Stimulated activated CD4-positive, alpha-beta T cell treated with anti-CD3 and anti-CD28 coated beads, Interleukin-2, amount 100 ng/mL, for 48 hours (primary cell): ENCODE measurements at regions not wholly inside any gene's neighbourhood (a gene's known extent, or its start where the extent isn't known, plus 50 kb on each side); places are given as distances from the start of the nearest gene placed in this dataset.
"Not testable (repeated sequence)": the region's sequence is repeated elsewhere in the genome, so short reads cannot be mapped to it uniquely, and the experiment has no call there.

ENCODE experiments used
- DNase-seq, 2 donors: peaks; one replicate each; pipeline ENCODE4 v3.0.0-alpha.2; 2020

DNA sequence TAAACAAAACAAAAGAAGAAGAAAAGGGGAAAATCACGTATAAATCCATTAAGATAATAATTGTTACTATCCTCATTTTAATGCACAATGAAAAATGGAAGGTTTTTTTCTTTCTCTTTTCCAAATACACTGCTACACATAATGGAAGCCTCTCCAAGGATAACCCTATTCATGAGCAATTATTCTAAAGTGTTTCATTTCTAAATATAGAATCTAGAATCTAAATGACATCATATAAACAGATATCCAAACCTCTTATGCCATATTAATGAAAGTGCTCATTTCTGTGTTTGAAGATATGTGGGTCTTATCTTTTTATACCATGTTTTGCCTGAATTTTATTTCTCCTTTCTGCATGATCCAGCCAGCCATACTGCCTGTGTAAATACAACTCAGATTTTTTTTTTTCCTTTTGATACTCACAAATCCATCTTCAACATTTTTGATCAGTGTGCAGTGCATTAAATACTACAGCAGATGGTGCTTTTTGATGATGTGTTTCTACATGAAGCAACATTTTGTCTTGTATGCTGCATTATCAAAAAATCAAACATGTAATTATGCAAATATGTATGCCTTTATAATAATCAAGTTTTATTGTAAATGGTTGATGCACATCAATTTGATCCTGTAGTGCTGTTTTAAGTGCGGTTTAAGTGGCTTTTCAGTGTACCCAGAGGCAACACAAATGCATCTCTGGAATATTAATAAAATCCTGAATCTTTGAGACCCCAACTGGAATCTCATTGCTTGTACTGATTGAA is 625.6 kb upstream of the PTBP2 start:
- DNase-seq: no peak

DNA sequence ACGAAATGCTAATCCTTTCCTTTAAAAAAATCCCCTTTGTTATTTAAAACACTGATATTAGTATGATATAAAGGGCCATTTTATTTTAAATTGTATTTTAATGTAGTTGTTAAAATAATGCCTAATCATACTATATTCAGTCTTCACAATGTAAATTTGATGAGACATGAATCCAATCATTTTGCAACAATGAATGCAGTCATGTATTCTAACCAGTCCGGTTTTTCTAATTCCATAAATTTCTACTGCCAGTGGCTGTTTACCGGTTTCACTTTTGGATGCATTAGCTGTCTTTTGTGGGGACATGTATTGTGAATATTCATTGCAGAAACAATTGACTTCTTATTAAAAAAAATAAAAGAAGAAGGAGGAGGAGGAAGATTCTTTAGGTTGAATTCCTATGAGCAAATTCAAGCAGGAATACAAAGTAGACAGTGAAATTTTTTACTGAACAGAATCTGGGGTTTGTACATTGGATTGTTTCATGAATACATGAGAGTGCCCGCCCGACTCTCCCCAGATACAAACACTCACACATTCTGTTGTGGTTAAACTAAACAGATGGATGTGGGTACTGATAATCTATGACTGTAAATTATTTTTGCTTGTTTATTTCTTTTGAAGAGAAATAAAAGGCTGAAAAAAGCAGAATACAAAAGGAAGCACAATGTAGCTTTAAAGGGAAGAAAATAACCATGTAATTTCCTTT is 624.8 kb upstream of the PTBP2 start:
- DNase-seq: no peak

- no peak for DNase-seq
Measured at GRCh38 chr1:96104506-96104905, 617.1 kb upstream of the PTBP2 start.

DNA sequence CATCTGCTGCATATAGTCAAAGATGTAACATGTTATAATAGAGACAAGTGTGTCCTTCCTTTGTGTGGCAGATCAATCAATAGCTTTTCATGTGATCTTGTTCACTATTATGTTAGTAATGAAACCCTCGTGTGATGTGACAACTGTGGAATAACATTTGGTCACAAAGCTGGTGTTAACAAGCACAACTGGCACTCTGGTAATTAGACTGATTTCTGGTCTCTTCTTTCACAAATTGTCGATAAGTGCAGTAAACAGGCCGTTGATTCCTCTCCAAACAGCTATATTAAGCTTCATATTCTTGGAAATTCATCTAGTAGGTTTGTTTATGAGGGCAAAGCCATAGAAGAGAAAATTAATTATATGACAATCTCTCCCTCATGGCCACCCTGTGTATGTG is 616.7 kb upstream of the PTBP2 start:
- no peak for DNase-seq

DNA sequence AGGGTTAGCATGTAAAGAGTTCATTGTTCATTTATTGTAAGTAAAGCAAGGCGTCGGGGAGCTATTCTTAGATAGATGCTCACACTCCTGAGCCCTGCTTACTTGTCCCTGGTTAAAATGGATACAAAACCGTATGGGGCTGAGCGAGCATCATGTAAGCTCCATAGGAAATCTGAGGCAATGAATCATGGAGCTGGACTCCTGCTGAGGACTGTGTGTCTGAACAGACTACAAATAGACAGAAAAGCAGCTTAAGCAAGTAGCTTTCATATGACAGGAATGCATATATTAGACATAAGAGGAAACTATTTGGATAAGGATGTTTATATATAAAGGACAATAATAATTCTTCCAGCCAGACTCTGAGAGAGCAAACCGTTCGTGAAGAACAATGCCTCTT is 604.9 kb upstream of the PTBP2 start:
- no peak for DNase-seq

GRCh38 chr1:96130432-96130831 is 591.2 kb upstream of the PTBP2 start:
- no peak for DNase-seq

GRCh38 chr1:96144636-96145035 is 576.9 kb upstream of the PTBP2 start:
- DNase-seq: no peak

DNA sequence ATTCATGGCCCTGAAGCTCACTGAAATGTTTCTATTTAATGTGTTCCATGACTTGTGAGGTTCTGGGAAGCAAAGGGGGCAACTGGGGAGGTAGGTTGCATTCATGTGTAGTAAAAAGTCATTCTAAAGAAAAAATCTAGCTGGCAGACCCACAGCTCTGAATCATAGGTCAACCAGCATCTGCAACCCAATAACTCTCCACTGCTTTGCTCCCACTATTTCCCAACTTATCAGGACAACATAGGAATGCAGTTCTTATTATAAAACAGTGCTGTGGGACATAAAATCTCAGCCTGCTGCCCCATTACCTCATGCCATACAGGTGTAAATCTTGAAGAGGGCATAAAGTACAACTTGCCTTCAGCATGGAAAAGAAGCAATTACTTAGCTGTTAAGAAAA is 576.1 kb upstream of the PTBP2 start:
- no peak for DNase-seq

- not testable (repeated sequence) for DNase-seq
Measured at GRCh38 chr1:96152957-96153356, 568.6 kb upstream of the PTBP2 start.

DNA sequence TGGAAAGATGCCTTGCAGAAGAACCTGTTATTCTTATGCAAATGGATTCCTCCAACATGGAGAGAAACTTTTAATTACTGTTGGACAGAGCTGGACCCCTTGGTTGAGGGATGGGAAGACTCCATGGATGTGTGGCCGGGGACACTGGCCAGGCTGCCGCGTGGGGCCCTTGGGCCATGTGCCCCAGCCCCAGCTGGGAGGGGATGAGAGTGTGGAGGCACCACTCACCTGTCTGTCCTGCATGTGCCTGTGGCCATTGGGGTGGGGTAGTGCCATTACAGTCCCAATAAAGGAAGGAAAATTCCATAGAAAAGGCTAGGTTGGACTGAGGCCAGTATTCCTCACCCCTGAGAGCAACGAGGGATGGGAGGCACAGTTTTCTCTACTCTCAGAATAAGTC is 564.5 kb upstream of the PTBP2 start:
- no peak for DNase-seq

- no peak for DNase-seq
Measured at GRCh38 chr1:96159379-96159778, 562.2 kb upstream of the PTBP2 start.

DNA sequence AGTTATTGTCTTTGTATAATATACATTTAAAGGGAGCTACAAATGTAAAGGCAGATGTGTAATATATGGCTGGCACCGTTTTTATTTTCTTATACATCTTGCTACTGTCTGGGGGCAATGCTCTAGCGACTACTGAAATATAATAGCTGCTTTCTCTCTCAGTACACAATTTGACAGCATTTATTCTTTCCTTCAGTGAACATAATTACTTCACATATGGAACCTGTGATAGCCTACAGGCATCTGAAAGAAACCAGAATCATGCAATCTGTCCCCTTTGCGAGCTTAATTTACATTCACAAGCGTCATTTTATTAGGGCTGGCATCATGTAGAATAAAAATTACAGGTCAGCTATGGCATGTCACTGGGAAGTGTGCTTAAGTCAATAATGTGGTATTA is 557.5 kb upstream of the PTBP2 start:
- no peak for DNase-seq

- no peak for DNase-seq
Measured at GRCh38 chr1:96178053-96178452, 543.5 kb upstream of the PTBP2 start.

DNA sequence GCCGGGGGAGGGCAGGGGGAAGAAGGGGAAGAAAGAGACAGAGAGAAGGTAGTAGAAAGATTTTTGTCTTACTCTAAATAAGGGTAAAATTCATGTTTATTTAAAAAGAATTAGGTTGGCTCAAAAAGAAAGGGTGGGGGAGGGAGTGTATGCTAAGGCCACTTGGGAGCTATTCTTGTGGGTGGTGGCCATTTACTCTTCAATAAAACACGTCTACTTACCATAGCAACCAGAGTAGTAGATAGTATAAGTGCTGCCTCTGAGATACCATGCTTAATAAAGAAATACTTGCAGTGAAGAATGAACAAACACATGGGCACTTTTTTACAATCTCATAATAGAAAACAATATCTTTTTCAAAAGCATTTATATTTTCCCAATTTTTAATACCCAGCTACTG is 538.1 kb upstream of the PTBP2 start:
- no peak for DNase-seq

DNA sequence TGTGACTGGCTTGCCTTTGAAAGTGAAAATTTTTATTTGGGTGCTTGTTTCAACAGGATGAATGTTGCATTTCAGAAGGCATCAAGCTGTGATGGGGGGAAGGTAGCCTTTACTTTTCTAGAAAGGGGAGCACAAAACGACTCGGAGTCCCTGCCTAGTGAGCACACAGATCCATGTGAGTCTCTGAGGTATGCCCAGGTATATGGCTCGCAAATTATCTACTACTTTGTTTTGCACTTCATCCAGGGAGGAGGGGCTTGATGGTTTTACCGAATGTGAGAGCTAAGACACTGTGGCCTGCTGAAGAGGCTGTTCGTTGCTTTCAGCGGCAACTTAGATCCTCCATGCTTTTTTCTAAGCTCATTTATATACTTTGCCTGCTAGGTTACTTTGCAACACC is 537.7 kb upstream of the PTBP2 start:
- no peak for DNase-seq

GRCh38 chr1:96185181-96185580 is 536.4 kb upstream of the PTBP2 start:
- DNase-seq: no peak

- DNase-seq: no peak
Measured at GRCh38 chr1:96187020-96187419, 534.6 kb upstream of the PTBP2 start.

DNA sequence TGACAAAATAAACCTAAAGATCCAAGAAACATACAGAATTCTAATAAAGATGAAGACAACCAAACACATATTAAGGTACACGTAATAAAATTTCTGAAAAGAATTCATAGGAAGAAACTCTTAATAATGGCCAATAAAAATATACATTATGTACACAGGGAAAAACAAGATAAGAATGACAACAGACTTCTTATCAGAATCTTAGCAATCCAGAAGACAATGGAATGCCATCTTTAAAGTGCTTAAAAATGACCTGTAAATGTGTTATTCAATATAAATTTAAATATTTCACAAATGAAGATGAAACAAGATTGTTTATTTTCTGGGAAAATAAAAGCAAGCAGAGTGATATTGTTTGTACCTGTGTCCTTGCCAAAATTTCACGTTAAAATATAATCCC is 530.4 kb upstream of the PTBP2 start:
- DNase-seq: no peak

GRCh38 chr1:96206451-96206850 is 515.1 kb upstream of the PTBP2 start:
- no peak for DNase-seq

DNA sequence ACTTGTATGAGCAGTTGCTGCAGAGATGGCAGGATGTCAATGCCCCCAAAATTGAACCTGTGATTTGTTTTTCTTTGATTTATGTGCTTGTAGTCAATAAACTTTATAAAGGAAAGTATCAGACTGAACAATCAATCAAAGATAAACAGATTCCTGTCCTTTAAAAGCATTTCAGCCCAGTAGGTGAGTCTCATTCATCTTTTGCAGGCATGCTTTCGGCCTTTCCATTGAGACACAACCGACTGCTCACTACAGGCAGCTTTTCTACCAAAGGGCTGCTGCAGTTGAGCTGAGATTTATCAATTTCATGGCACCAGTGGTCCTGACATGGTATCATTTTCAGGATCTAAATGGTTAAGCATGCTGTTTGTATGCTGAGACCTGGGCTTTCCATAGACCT is 513.6 kb upstream of the PTBP2 start:
- DNase-seq: no peak

- no peak for DNase-seq
Measured at GRCh38 chr1:96208428-96208827, 513.2 kb upstream of the PTBP2 start.

DNA sequence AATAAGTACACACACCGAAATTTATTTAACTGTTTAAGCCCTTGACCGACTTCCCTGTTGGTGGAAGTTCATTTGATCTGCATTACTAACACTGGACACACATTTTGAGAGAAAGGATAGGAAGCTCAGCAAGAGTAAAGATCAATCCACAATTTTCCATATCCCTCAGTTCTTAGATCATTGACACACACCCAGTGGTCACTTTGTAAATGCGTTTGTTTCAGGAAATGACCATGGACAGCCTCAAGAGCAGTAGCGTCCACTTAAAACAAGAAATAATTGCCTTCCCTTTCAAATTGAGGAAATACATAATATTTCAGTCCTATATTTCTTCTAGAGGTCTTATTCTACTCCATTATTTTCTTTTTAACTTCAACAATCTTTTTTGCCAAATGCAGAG is 511.5 kb upstream of the PTBP2 start:
- no peak for DNase-seq

GRCh38 chr1:96211202-96211601 is 510.4 kb upstream of the PTBP2 start:
- no peak for DNase-seq

GRCh38 chr1:96214982-96215381 is 506.6 kb upstream of the PTBP2 start:
- DNase-seq: no peak

GRCh38 chr1:96220651-96221050 is 500.9 kb upstream of the PTBP2 start:
- DNase-seq: no peak
